IMR-90 (cell line): ENCODE measurements at regions not wholly inside any gene's neighbourhood (a gene's known extent, or its start where the extent isn't known, plus 50 kb on each side); places are given as distances from the start of the nearest gene placed in this dataset.

Experiments used
- ATAC-seq: fragments of 200-7000 bp; cut with Tn5 transposase; 2 replicates; pipeline ENCODE4 v1.9.1; 2020; ENCODE audit warnings: low read depth, mild to moderate bottlenecking, moderate library complexity
- BruUV-seq: library from RNA; stranded (reverse); fragments of 400-500 nt; replicated peaks from 2 replicates; lab custom pipeline; 2021; lab: Mats Ljungman, UMichigan
- CTCF ChIA-PET: fragments of 300-600 bp; formaldehyde crosslinking; extraction: SDS; loops from one replicate; lab custom pipeline; 2021; ENCODE audit warnings: antibody characterized with exemption; lab: Yijun Ruan, JAX
- POLR2A ChIA-PET: fragments of 300-600 bp; sonication (Branson Sonifier 250); formaldehyde crosslinking; loops from one replicate; lab custom pipeline; 2022; ENCODE audit warnings: antibody characterized with exemption; ENCODE audit not compliant: unreplicated experiment; lab: Charles Lee
- DNase-seq: peaks from one replicate; pipeline ENCODE4 v3.0.0; 2013
- H2AFZ ChIP-seq: replicated peaks from 2 replicates; pipeline ENCODE3; 2013; ENCODE audit warnings: low read length, mild to moderate bottlenecking; ENCODE audit not compliant: poor library complexity
- H2AK5ac ChIP-seq: 2 replicates; pipeline ENCODE4 v1.6.1; 2013; ENCODE audit warnings: low read depth, low read length, inconsistent platforms
- H2AK9ac ChIP-seq: replicated peaks from 2 replicates; pipeline ENCODE3; 2013; ENCODE audit warnings: mild to moderate bottlenecking, low read depth, low read length, moderate library complexity; ENCODE audit not compliant: poor library complexity
- H2BK120ac ChIP-seq: 2 replicates; pipeline ENCODE4 v1.6.1; 2013; ENCODE audit warnings: low read depth, low read length, inconsistent platforms
- H2BK15ac ChIP-seq: 3 replicates; pipeline ENCODE4 v1.6.1; 2013; ENCODE audit warnings: low read depth, low read length, inconsistent platforms
- H2BK20ac ChIP-seq: 2 replicates; pipeline ENCODE4 v1.6.1; 2013; ENCODE audit warnings: low read depth, mild to moderate bottlenecking, inconsistent platforms, low read length, moderate library complexity
- H2BK5ac ChIP-seq: 2 replicates; pipeline ENCODE4 v1.6.1; 2013; ENCODE audit warnings: mild to moderate bottlenecking, low read depth, low read length, inconsistent platforms; ENCODE audit not compliant: poor library complexity, severe bottlenecking
- H3K14ac ChIP-seq: replicated peaks from 2 replicates; pipeline ENCODE4 v1.6.1; 2013; ENCODE audit warnings: low read depth, low read length, inconsistent platforms
- H3K18ac ChIP-seq: 2 replicates; pipeline ENCODE4 v1.6.1; 2013; ENCODE audit warnings: low read depth, low read length, control low read depth
- H3K23ac ChIP-seq: 2 replicates; pipeline ENCODE4 v1.6.1; 2013; ENCODE audit warnings: low read depth, low read length, inconsistent platforms
- H3K27ac ChIP-seq: 2 replicates; pipeline ENCODE4 v1.5.1; 2013; ENCODE audit warnings: mild to moderate bottlenecking, control low read depth, low read length; ENCODE audit not compliant: insufficient read depth
- H3K27me3 ChIP-seq: 2 replicates; pipeline ENCODE4 v1.6.1; 2013; ENCODE audit warnings: low read length; ENCODE audit not compliant: control insufficient read depth, insufficient read depth
- H3K36me3 ChIP-seq: 2 replicates; pipeline ENCODE4 v1.6.1; 2013; ENCODE audit warnings: low read length, mixed read lengths; ENCODE audit not compliant: control insufficient read depth, insufficient read depth
- H3K4ac ChIP-seq: 2 replicates; pipeline ENCODE4 v1.6.1; 2013; ENCODE audit warnings: low read depth, low read length, inconsistent platforms
- H3K4me1 ChIP-seq: 2 replicates; pipeline ENCODE4 v1.6.1; 2013; ENCODE audit warnings: low read length, mixed read lengths; ENCODE audit not compliant: control insufficient read depth, insufficient read depth
- H3K4me2 ChIP-seq: 2 replicates; pipeline ENCODE4 v1.6.1; 2013; ENCODE audit warnings: low read depth, mild to moderate bottlenecking, control low read depth, low read length, moderate library complexity
- H3K4me3 ChIP-seq: 2 replicates; pipeline ENCODE4 v1.5.1; 2013; ENCODE audit warnings: low read depth, mild to moderate bottlenecking, control low read depth, low read length, moderate library complexity; ENCODE audit not compliant: insufficient read depth
- H3K56ac ChIP-seq: 2 replicates; pipeline ENCODE4 v1.6.1; 2013; ENCODE audit warnings: low read length, inconsistent platforms; ENCODE audit not compliant: insufficient read depth; ENCODE audit errors: extremely low read depth
- H3K79me1 ChIP-seq, 2 experiments: 2 replicates each; pipeline ENCODE4 v1.6.1; 2013; ENCODE audit warnings: low read length in 2 of 2, inconsistent platforms in 1 of 2, low read depth in 1 of 2
- H3K9ac ChIP-seq: 2 replicates; pipeline ENCODE4 v1.6.1; 2013; ENCODE audit warnings: low read depth, low read length, control low read depth
- H3K9me1 ChIP-seq: 2 replicates; pipeline ENCODE4 v1.6.1; 2013; ENCODE audit warnings: low read length, inconsistent platforms; ENCODE audit not compliant: insufficient read depth
- H3K9me3 ChIP-seq: 2 replicates; pipeline ENCODE4 v1.6.1; 2013; ENCODE audit warnings: low read length; ENCODE audit not compliant: control insufficient read depth, insufficient read depth
- H4K20me1 ChIP-seq: 2 replicates; pipeline ENCODE4 v1.6.1; 2013; ENCODE audit warnings: low read length, inconsistent platforms; ENCODE audit not compliant: insufficient read depth
- H4K5ac ChIP-seq: 2 replicates; pipeline ENCODE4 v1.6.1; 2013; ENCODE audit warnings: mild to moderate bottlenecking, low read depth, low read length, control low read depth
- H4K8ac ChIP-seq, 2 experiments: 2 replicates each; pipeline ENCODE4 v1.6.1; 2013; ENCODE audit warnings: low read depth in 2 of 2, low read length in 2 of 2, control low read depth in 1 of 2, inconsistent platforms in 1 of 2
- H4K91ac ChIP-seq: 2 replicates; pipeline ENCODE4 v1.6.1; 2013; ENCODE audit warnings: low read depth, low read length, inconsistent platforms; ENCODE audit not compliant: insufficient read depth
- MXI1 ChIP-seq: IDR thresholded peaks from 2 replicates; pipeline ENCODE4 v1.6.1; 2012; ENCODE audit warnings: low read depth, mild to moderate bottlenecking, low read length, moderate library complexity, borderline replicate concordance
- WGBS, 2 experiments: methylation state at CpG; one replicate each; pipeline versions ENCODE4 v1.1.5 to v1.1.7; 2013; ENCODE audit warnings: missing lambda C conversion rate in 2 of 2; ENCODE audit not compliant: insufficient read length in 1 of 2; ENCODE audit errors: extremely low coverage in 2 of 2; 5-methylcytosine and 5-hydroxymethylcytosine counted together
- dilution Hi-C: fragments of 300-500 bp; cut with HindIII; formaldehyde crosslinking; loops from one replicate; pipeline ENCODE4 v1.14.3; 2018; ENCODE audit warnings: low sequenced_read_pairs; ENCODE audit not compliant: unreplicated experiment
- in situ Hi-C: fragments of 300-500 bp; cut with MboI; formaldehyde crosslinking; loops from 3 replicates; pipeline ENCODE4 v1.14.3; 2019; ENCODE audit warnings: low sequenced_read_pairs, inconsistent platforms, mixed read lengths
- intact Hi-C: fragments of 100-400 bp; cut with micrococcal nuclease; formaldehyde crosslinking; loops from 2 replicates; pipeline ENCODE4 v1.10.0; 2022

DNA sequence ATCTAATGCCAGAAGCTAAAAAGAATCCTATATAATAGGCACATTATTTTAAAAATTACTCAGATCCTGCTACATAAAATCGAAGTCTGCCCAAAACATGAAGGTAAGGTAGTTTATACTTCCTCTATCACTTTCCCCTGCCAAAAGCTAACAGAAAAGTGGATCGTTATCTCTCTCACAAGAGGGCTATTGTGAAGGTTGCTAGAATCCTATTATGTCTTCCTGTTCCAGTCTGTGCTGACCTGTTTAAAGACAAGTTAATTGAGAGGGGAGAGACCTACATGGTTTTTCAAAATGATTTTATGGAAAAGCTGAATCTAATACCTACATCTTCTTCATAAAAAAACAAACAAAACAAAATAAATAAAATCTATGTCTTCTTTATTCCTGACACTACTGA is 1410.9 kb upstream of the CDH8 start:
- dilution Hi-C loops: no loop called here
- no peak overlapping the region for H3K4ac ChIP-seq
- H2BK20ac ChIP-seq: no peak overlapping the region
- no peaks in the 10 kb centered on the region for H4K20me1 ChIP-seq
- H3K36me3 ChIP-seq: no peaks in the 10 kb centered on the region
- H3K27ac ChIP-seq: no peak overlapping the region
- H3K23ac ChIP-seq: no peak overlapping the region
- POLR2A ChIA-PET: no interaction called here
- ATAC-seq: no peak
- no peak overlapping the region for H2BK120ac ChIP-seq
- H4K5ac ChIP-seq: no peak overlapping the region
- H2AK9ac ChIP-seq: no peak overlapping the region
- CTCF ChIA-PET: interaction anchor here (1.0 kb wide), 1 partner anchor 15 kb away, joined by 3 read pairs; no protein-coding TSS in a partner anchor
- H3K79me1 ChIP-seq: no peaks in the 10 kb centered on the region
- TF ChIP-seq MXI1: no peak
- H4K91ac ChIP-seq: no peak overlapping the region
- no peak overlapping the region for H3K18ac ChIP-seq
- no CpG with 5 or more reads among the region's 2 CpGs for WGBS, 2 experiments
- H4K8ac ChIP-seq: no peak overlapping the region
- H3K9me1 ChIP-seq: no peaks in the 10 kb centered on the region
- in situ Hi-C loops: no loop called here
- no peak overlapping the region for H2BK5ac ChIP-seq
- H3K4me1 ChIP-seq: no peaks in the 10 kb centered on the region
- no peaks in the 10 kb centered on the region for H3K27me3 ChIP-seq
- H3K14ac ChIP-seq: no peak overlapping the region
- H2AK5ac ChIP-seq: no peak overlapping the region
- intact Hi-C loops: no loop called here
- H3K4me2 ChIP-seq: no peak overlapping the region
- DNase-seq: no peak
- no peak overlapping the region for H3K9ac ChIP-seq
- no peak overlapping the region for H2BK15ac ChIP-seq
- no peak overlapping the region for H3K56ac ChIP-seq
- BruUV-seq: no TSS peak
- peaks cover 2% of the 10 kb centered on the region; the same call in 1 of the 2 replicates for H3K9me3 ChIP-seq
- no peak overlapping the region for H2AFZ ChIP-seq
- no peak overlapping the region for H3K4me3 ChIP-seq
